ENCODE measurements at regions not wholly inside any gene's neighbourhood (a gene's known extent, or its start where the extent isn't known, plus 50 kb on each side); places are given as distances from the start of the nearest gene placed in this dataset.

GRCh38 chr12:127125607-127126259, 1141.2 kb upstream of the TMEM132C start:
- intact Hi-C loops (cut with DNase I): no loop called here
- WGBS: 75% methylated on average over 3 of the region's 3 CpGs
- DNase-seq (ENCODE audit: low spot score): no peak
- Histone ChIP-seq H3K27ac (no peak overlapping the region), H3K4me1 (replicated peaks) (no peaks in the 10 kb centered on the region), H3K9me3 (no peaks in the 10 kb centered on the region), H3K36me3 (no peaks in the 10 kb centered on the region), H3K4me3 (no peak overlapping the region), H3K27me3 (replicated peaks; ENCODE audit: insufficient read depth) (no peaks in the 10 kb centered on the region)
- TF ChIP-seq CTCF (IDR thresholded peaks at IDR 0.05): no peak
- no peak for TF ChIP-seq POLR2AphosphoS5 (IDR thresholded peaks at IDR 0.05)
- no peak for TF ChIP-seq POLR2A (IDR thresholded peaks at IDR 0.05)

GRCh38 chr12:127126260-127126628, 1140.7 kb upstream of the TMEM132C start:
- Histone ChIP-seq H3K27ac (no peak overlapping the region), H3K4me1 (replicated peaks) (no peaks in the 10 kb centered on the region), H3K4me3 (no peak overlapping the region), H3K9me3 (no peaks in the 10 kb centered on the region), H3K36me3 (no peaks in the 10 kb centered on the region), H3K27me3 (replicated peaks; ENCODE audit: insufficient read depth) (no peaks in the 10 kb centered on the region)
- TF ChIP-seq POLR2A (IDR thresholded peaks at IDR 0.05): no peak
- no peak for TF ChIP-seq POLR2AphosphoS5 (IDR thresholded peaks at IDR 0.05)
- no peak for TF ChIP-seq CTCF (IDR thresholded peaks at IDR 0.05)
- intact Hi-C loops (cut with DNase I): no loop called here
- WGBS: 82% methylated on average over 2 of the region's 2 CpGs
- no peak for DNase-seq (ENCODE audit: low spot score)

- H3K4me1 ChIP-seq (replicated peaks): no peaks in the 10 kb centered on the region
- H3K4me3 ChIP-seq: no peak overlapping the region
- H3K9me3 ChIP-seq: no peaks in the 10 kb centered on the region
- DNase-seq (ENCODE audit: low spot score): no peak
- no peaks in the 10 kb centered on the region for H3K27me3 ChIP-seq (replicated peaks; ENCODE audit: insufficient read depth)
- TF ChIP-seq CTCF (IDR thresholded peaks at IDR 0.05) (no peak), POLR2A (IDR thresholded peaks at IDR 0.05) (no peak), POLR2AphosphoS5 (IDR thresholded peaks at IDR 0.05) (no peak)
- WGBS: 68% methylated on average over 3 of the region's 3 CpGs
- no peak overlapping the region for H3K27ac ChIP-seq
- intact Hi-C loops (cut with DNase I): no loop called here
- H3K36me3 ChIP-seq: no peaks in the 10 kb centered on the region
Observed at GRCh38 chr12:127127897-127128296, 1139.1 kb upstream of the TMEM132C start.

- Histone ChIP-seq H3K36me3 (no peaks in the 10 kb centered on the region), H3K9me3 (no peaks in the 10 kb centered on the region), H3K27ac (no peak overlapping the region), H3K4me3 (no peak overlapping the region), H3K4me1 (replicated peaks) (no peaks in the 10 kb centered on the region), H3K27me3 (replicated peaks; ENCODE audit: insufficient read depth) (no peaks in the 10 kb centered on the region)
- intact Hi-C loops (cut with DNase I): no loop called here
- WGBS: 77% methylated on average over 11 of the region's 11 CpGs
- DNase-seq (ENCODE audit: low spot score): no peak
- TF ChIP-seq POLR2A (IDR thresholded peaks at IDR 0.05) (no peak), CTCF (IDR thresholded peaks at IDR 0.05) (no peak), POLR2AphosphoS5 (IDR thresholded peaks at IDR 0.05) (no peak)
Observed at GRCh38 chr12:127130506-127131124, 1136.4 kb upstream of the TMEM132C start.

Data from prostate gland (tissue), 2 donors.